ENCODE measurements at regions not wholly inside any gene's neighbourhood (a gene's known extent, or its start where the extent isn't known, plus 50 kb on each side); places are given as distances from the start of the nearest gene placed in this dataset.

GRCh38 chr2:4340536-4340935, 637.2 kb downstream of the DCDC2C start:
- TF ChIP-seq CTCF (IDR thresholded peaks at IDR 0.05) (no peak), POLR2A (IDR thresholded peaks at IDR 0.05) (no peak)

Data from lower leg skin (tissue), 3 donors.